ENCODE measurements at regions not wholly inside any gene's neighbourhood (a gene's known extent, or its start where the extent isn't known, plus 50 kb on each side); places are given as distances from the start of the nearest gene placed in this dataset.

DNA sequence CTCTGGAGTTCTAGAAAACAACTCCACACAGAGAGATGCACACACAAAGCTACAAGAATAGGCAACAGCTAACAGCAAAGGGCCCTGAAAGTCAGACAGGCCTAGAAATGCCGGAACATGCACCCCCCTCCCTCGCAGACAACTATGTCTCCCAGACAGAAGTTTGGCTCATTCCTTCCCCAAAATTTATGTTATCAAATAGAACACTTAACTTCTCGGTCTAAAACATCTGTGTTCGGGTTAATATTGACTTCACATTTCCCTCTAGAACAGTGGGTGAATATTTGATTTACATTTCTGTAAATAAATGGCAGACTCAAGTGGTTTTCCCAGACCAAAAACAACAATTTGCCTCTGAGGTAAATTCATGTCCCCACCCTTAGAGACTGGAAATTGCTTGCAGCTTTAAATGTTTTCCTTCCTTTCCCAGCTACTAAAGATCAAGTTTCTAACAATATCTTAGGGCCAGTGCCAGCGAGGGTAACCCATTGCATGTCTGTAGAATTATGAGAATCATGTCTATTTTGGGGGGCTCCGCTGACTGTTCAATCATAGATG lies 92.5 kb upstream of the INHBA start:
- DNase-seq (ENCODE audit: low read depth in 3 of 3) = no peak

DNA sequence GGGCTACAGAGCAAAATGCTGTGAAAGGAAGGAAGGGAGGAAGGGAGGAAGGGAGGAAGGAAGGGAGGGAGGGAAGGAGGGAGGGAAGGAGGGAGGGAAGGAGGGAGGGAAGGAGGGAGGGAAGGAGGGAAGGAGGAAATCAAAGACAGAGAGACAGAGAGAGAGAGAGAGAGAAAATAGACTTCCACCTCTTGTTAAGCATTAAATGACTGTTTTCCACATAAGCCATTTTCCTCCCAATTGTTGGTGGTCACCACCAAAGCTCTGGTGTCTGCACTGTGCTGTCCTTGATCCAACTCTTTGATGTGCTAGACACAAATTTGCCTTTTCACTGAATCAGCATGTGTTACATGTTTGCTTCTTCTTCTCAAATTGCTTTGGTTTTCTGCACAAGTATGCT lies 90.7 kb upstream of the INHBA start:
- no peak for DNase-seq (ENCODE audit: low read depth in 3 of 3)

- no peak for DNase-seq (ENCODE audit: low read depth in 3 of 3)
Measured at GRCh38 chr7:41792120-41792519, 89.2 kb upstream of the INHBA start.

GRCh38 chr7:41788556-41788955 lies 85.7 kb upstream of the INHBA start:
- no peak for DNase-seq (ENCODE audit: low read depth in 3 of 3)

- DNase-seq (ENCODE audit: low read depth in 3 of 3) = no peak
Measured at GRCh38 chr7:41787651-41788350, 84.9 kb upstream of the INHBA start.

DNA sequence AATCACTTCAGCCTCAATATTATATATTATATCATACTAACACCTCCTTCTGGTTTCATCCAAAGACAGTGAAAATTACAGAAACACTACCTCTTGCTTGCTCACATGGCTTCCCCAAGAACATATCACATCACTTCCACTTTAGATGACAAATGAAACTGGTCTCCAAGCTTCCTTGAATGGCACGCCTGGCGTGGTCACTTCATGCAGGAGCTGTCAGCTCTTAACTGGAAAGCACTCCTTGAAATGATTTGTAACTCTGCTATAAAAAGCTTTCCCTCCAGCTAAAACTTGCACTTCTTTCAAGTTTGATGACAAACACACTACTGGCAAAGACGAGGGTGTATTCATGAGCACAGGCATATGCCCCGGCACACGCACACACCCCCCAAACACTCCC lies 84.1 kb upstream of the INHBA start:
- no peak for DNase-seq (ENCODE audit: low read depth in 3 of 3)

DNA sequence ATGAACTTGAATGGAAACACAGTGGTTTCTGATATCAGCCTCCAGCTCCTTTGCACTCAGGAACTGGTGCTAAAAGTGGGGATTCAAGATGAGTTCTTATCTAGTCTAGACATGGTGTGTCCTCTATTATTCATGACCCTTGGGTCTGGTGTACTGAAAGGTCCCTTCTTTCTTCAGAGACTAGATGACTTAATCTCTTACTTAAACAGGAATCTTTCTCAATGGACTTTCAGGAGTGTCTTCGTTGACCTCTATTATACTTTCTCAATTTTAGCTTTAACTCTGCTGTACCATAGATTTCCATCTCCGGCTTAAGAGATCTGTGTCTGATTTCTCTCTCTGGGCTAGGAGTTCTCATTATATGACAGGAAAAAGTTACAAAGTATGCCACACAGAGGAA lies 83.5 kb upstream of the INHBA start:
- DNase-seq (ENCODE audit: low read depth in 3 of 3) = no peak

DNA sequence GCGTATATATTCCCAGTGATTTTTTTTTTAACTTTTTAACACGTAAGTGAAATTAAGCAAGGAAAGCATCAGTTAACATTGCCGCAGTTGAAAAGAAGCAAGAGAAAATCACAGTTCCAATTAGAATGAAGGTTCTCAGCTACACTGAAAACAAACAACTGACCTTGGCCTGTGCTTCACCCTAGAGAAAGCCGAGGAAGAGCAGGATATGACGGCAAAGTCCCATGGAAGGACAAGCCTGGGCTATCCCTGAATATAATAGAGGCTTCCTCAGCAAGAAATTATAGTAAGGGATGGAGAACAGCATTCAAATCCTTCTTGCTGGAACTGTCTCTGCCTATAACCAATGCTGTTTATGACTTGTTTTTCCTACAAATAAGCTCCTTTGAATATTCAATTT lies 83.0 kb upstream of the INHBA start:
- DNase-seq (ENCODE audit: low read depth in 3 of 3) = no peak

- DNase-seq (ENCODE audit: low read depth in 3 of 3) = no peak
Measured at GRCh38 chr7:41785265-41785664, 82.4 kb upstream of the INHBA start.

- DNase-seq (ENCODE audit: low read depth in 3 of 3) = no peak
Measured at GRCh38 chr7:41779918-41780317, 77.0 kb upstream of the INHBA start.

- DNase-seq (ENCODE audit: low read depth in 3 of 3) = no peak
Measured at GRCh38 chr7:41777894-41778596, 75.2 kb upstream of the INHBA start.

DNA sequence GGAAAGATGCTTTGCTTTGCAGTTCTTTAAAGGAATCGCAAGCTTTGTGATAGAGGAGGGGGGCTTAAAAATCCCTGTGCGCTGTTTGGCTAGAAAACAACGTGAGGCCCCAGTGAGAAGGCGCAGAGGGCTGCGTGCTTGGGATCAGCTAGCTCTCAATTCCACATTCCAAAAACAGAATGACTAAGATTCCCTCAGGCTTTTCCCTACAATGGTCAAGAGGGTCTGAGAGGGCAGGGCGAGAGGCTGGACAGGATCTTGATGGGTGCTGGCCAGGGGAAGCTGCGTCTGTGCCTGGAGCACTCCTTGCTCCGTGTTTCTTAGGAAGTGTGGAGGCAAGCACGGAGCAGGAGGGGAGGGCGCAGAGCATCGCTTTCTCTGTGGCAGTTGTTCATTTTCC lies 72.1 kb upstream of the INHBA start:
- DNase-seq (ENCODE audit: low read depth in 3 of 3) = no peak

GRCh38 chr7:41773756-41774155 lies 70.9 kb upstream of the INHBA start:
- DNase-seq (ENCODE audit: low read depth in 3 of 3) = no peak

DNA sequence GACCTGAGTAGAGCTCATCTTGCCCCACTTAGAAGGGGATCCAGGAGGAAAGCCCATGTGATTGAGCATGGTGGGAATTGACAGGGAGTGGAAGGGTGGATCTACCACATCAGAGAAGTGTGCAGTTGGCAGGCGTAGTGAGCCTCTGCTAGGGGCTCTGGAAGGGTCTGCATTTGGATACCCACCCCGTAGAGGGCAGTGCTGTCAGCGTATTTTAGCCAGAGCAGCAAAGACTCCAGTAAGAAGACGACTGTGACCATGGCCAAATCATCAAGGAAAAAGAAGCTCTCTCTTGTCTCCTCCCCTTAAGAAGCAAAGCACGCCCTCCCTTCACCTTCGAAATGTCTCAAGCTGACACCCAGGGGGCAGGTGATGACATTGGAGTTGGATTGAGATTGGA lies 68.8 kb upstream of the INHBA start:
- DNase-seq (ENCODE audit: low read depth in 3 of 3) = no peak

DNA sequence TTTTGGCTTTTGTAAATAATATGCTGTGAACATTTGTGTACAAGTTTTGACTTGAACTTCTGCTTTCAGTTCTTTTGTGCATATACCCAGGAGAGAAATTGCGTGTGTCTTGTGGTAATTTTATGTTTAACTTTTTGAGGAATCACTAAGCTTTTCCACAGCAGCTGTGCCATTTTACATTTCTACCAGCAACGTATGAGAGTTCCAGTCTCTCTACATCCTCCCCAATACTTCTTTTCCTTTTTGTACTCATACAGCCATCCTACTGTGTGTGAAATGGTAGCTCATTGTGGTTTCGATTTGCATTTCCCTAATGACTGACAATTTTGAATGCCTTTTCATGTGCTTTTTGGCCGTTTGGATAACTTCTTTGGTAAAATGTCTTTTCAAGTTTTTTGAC lies 66.3 kb upstream of the INHBA start:
- DNase-seq (ENCODE audit: low read depth in 3 of 3) = no peak

GRCh38 chr7:41763626-41764025 lies 60.7 kb upstream of the INHBA start:
- no peak for DNase-seq (ENCODE audit: low read depth in 3 of 3)

DNA sequence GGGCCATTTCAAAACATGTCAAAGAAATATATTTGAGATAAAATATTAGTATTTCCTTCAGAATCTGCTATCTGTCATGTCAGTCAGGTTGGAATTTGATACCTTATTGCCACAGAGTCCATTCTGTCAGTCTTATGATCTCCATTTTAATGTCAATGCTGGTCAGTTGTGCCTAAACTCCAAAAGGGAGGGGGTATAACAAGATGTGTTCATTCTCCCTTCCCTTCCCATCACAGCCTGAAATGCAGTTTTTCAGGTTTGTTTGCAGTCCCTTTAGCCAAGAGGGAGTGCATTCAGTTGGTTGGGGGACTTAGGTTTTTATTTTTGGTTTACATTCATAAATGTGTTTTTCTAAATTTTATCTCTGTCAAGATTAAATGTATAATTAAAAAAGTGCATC lies 59.8 kb upstream of the INHBA start:
- DNase-seq (ENCODE audit: low read depth in 3 of 3) = no peak

GRCh38 chr7:41760293-41760692 lies 57.4 kb upstream of the INHBA start:
- DNase-seq (ENCODE audit: low read depth in 3 of 3) = no peak

- no peak for DNase-seq (ENCODE audit: low read depth in 3 of 3)
Measured at GRCh38 chr7:41758321-41758720, 55.4 kb upstream of the INHBA start.

- DNase-seq (ENCODE audit: low read depth in 3 of 3) = no peak
Measured at GRCh38 chr7:41756650-41757182, 53.8 kb upstream of the INHBA start.

DNA sequence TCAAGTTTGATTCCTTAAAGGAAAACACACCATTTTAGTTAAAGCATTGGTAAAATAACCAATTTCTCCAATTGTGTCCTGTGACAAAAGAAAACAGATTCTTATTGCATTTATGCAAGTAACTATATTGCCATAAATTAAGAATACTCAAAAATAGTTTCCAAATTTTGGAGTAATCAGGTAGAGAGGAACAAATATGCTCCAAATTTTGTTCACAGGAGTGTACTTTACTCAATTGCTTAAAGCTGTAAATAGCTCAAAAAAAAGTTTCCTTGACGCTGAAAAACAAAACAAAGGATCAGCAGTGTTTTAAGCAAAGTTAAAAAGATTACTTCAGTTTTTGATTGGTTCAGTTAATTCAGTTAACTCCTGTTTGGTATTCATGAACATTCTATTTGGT lies 52.2 kb upstream of the INHBA start:
- no peak for DNase-seq (ENCODE audit: low read depth in 3 of 3)

DNA sequence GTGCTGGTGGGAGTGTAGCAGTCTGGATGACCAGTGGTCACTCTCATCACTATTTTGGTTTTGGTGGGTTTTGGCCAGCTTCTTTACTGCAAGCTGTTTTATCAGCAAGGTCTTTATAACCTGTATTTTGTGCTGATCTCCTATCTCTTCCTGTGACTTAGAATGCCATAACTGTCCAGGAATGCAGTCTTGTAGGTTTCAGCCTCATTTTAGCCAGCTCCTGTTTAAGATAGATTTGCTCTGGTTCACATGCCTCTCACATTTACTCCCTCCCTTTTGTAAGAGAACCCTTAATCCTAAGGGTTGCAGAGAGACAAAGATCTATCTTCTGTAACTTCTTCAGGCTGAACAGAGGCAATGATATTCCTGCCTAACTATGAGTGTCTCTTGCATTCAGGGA lies 51.2 kb upstream of the INHBA start:
- DNase-seq (ENCODE audit: low read depth in 3 of 3) = no peak
